PC-3 (cell line): ENCODE measurements at regions not wholly inside any gene's neighbourhood (a gene's known extent, or its start where the extent isn't known, plus 50 kb on each side); places are given as distances from the start of the nearest gene placed in this dataset.

Experiments used
- ATAC-seq: fragments of 200-7000 bp; cut with Tn5 transposase; 2 replicates; pipeline ENCODE4 v1.9.1; 2020; ENCODE audit warnings: mild to moderate bottlenecking, moderate library complexity
- BruUV-seq: library from RNA; stranded (reverse); fragments of 400-500 nt; replicated peaks from 2 replicates; lab custom pipeline; 2021; lab: Mats Ljungman, UMichigan
- CTCF ChIA-PET: fragments of 300-600 bp; sonication (Branson Sonifier 250); formaldehyde crosslinking; loops from one replicate; lab custom pipeline; 2022; ENCODE audit warnings: antibody characterized with exemption; lab: Charles Lee
- POLR2A ChIA-PET: fragments of 300-600 bp; sonication (Branson Sonifier 250); formaldehyde crosslinking; loops from one replicate; lab custom pipeline; 2022; ENCODE audit warnings: antibody characterized with exemption; ENCODE audit not compliant: unreplicated experiment; lab: Charles Lee
- DNase-seq: peaks from one replicate; pipeline ENCODE4 v3.0.0-alpha.2; 2015
- H2AFZ ChIP-seq: fragments of 300-600 bp; sonication (generic); 2 replicates; pipeline ENCODE4 v1.6.0; 2016; ENCODE audit warnings: antibody characterized with exemption, low read length
- H3F3A ChIP-seq: fragments of 300-600 bp; sonication (generic); one replicate; pipeline ENCODE4 v1.6.0; 2017; ENCODE audit warnings: antibody characterized with exemption, low read length, control low read depth, mild to moderate bottlenecking; ENCODE audit not compliant: unreplicated experiment
- H3K27ac ChIP-seq: fragments of 300-600 bp; sonication (generic); 2 replicates; pipeline ENCODE4 v1.5.1; 2016; ENCODE audit warnings: mild to moderate bottlenecking, low read length
- H3K27me3 ChIP-seq: fragments of 300-600 bp; sonication (generic); 2 replicates; pipeline ENCODE4 v1.6.1; 2016; ENCODE audit warnings: low read length, mixed read lengths
- H3K36me3 ChIP-seq: fragments of 300-600 bp; sonication (generic); 2 replicates; pipeline ENCODE4 v1.6.1; 2016; ENCODE audit warnings: low read depth, mixed run types, low read length, mixed read lengths
- H3K4me1 ChIP-seq: fragments of 300-600 bp; sonication (generic); 2 replicates; pipeline ENCODE4 v1.5.1; 2016; ENCODE audit warnings: low read length; ENCODE audit not compliant: insufficient read depth
- H3K4me2 ChIP-seq: fragments of 300-600 bp; sonication (generic); 2 replicates; pipeline ENCODE4 v1.6.0; 2016; ENCODE audit warnings: low read length
- H3K4me3 ChIP-seq: fragments of 300-600 bp; sonication (generic); 2 replicates; pipeline ENCODE4 v1.5.1; 2016; ENCODE audit warnings: mild to moderate bottlenecking, low read length, mixed read lengths
- H3K79me2 ChIP-seq: fragments of 300-600 bp; sonication (generic); 2 replicates; pipeline ENCODE4 v1.6.1; 2017; ENCODE audit warnings: low read length, mixed read lengths
- H3K9ac ChIP-seq: fragments of 300-600 bp; sonication (generic); 2 replicates; pipeline ENCODE4 v1.6.0; 2016; ENCODE audit warnings: mild to moderate bottlenecking, low read length
- H3K9me2 ChIP-seq: fragments of 300-600 bp; sonication (generic); replicated peaks from 2 replicates; pipeline ENCODE4 v1.6.1; 2016; ENCODE audit warnings: mixed run types, low read length, mixed read lengths
- H3K9me3 ChIP-seq: fragments of 300-600 bp; sonication (generic); 2 replicates; pipeline ENCODE4 v1.6.1; 2016; ENCODE audit warnings: low read length, mixed read lengths
- H4K20me1 ChIP-seq: fragments of 300-600 bp; sonication (generic); 2 replicates; pipeline ENCODE4 v1.6.1; 2016; ENCODE audit warnings: low read length, mixed read lengths
- CTCF ChIP-seq: fragments of 300-600 bp; sonication (generic); conservative IDR thresholded peaks from 2 replicates; pipeline ENCODE4 v1.5.1; 2017; ENCODE audit warnings: antibody characterized with exemption, low read depth, mild to moderate bottlenecking, low read length
- EZH2 ChIP-seq: fragments of 300-600 bp; sonication (generic); IDR thresholded peaks from one replicate; pipeline ENCODE4 v1.6.1; 2017; ENCODE audit warnings: antibody characterized with exemption, mild to moderate bottlenecking, low read length; ENCODE audit not compliant: unreplicated experiment
- EZH2phosphoT487 ChIP-seq: fragments of 300-600 bp; sonication (generic); IDR thresholded peaks from 2 replicates; pipeline ENCODE4 v1.6.1; 2018; ENCODE audit warnings: mild to moderate bottlenecking, antibody characterized with exemption, low read length, borderline replicate concordance
- intact Hi-C: fragments of 100-400 bp; cut with micrococcal nuclease; formaldehyde crosslinking; loops from 2 replicates; pipeline ENCODE4 v1.9.0; 2023

- DNase-seq (no peak), ATAC-seq (no peak)
- H3K4me3 ChIP-seq, result no peak overlapping the region
- H3K27me3 ChIP-seq, result no peaks in the 10 kb centered on the region
- ChIA-PET POLR2A (no interaction called here), CTCF (no interaction called here)
- no peaks in the 10 kb centered on the region for H3K9me2 ChIP-seq
- no peaks in the 10 kb centered on the region for H3F3A ChIP-seq
- H4K20me1 ChIP-seq, result no peaks in the 10 kb centered on the region
- H3K4me1 ChIP-seq, result no peaks in the 10 kb centered on the region
- TF ChIP-seq CTCF, result no peak
- no peak for TF ChIP-seq EZH2
- TF ChIP-seq EZH2phosphoT487, result no peak
- H3K9me3 ChIP-seq, result no peaks in the 10 kb centered on the region
- intact Hi-C loops, result no loop called here
- no TSS peak for BruUV-seq
- H3K9ac ChIP-seq, result no peak overlapping the region
- H3K27ac ChIP-seq, result no peak overlapping the region
- no peaks in the 10 kb centered on the region for H3K79me2 ChIP-seq
- no peaks in the 10 kb centered on the region for H3K36me3 ChIP-seq
- H3K4me2 ChIP-seq, result no peak overlapping the region
- H2AFZ ChIP-seq, result no peak overlapping the region
Measured at GRCh38 chr10:44814929-44815328, 96.2 kb upstream of the TMEM72 start.

GRCh38 chr10:44818041-44818649, 93.0 kb upstream of the TMEM72 start:
- ATAC-seq, result no peak
- POLR2A ChIA-PET, result no interaction called here

More at GRCh38 chr10:44818041-44818649, 93.0 kb upstream of the TMEM72 start:
- Histone ChIP-seq H3K27ac (no peak overlapping the region), H3K9ac (no peak overlapping the region), H3K36me3 (no peaks in the 10 kb centered on the region), H3K4me3 (no peak overlapping the region), H3K4me1 (0 out of 2 replicates have a peak, but pooled peaks cover 6% of the 10 kb centered on the region), H4K20me1 (no peaks in the 10 kb centered on the region), H3K79me2 (no peaks in the 10 kb centered on the region), H3K27me3 (no peaks in the 10 kb centered on the region), H2AFZ (no peak overlapping the region), H3F3A (no peaks in the 10 kb centered on the region), H3K9me2 (no peaks in the 10 kb centered on the region), H3K4me2 (no peak overlapping the region), H3K9me3 (no peaks in the 10 kb centered on the region)
- DNase-seq, result no peak
- intact Hi-C loops, result no loop called here
- no TSS peak for BruUV-seq
- CTCF ChIA-PET, result no interaction called here
- TF ChIP-seq CTCF (no peak), EZH2phosphoT487 (no peak), EZH2 (no peak)
